GM23338 (cell line): ENCODE measurements at regions not wholly inside any gene's neighbourhood (a gene's known extent, or its start where the extent isn't known, plus 50 kb on each side); places are given as distances from the start of the nearest gene placed in this dataset.

Experiments used
- ATAC-seq: fragments of 200-7000 bp; cut with Tn5 transposase; 3 replicates; pipeline ENCODE4 v1.9.1; 2020
- DNase-seq: peaks from one replicate; pipeline ENCODE4 v3.0.0-alpha.2; 2015; ENCODE audit warnings: low spot score
- H2AFZ ChIP-seq: fragments of 200-600 bp; sonication (generic); 2 replicates; pipeline ENCODE4 v1.8.0; 2016; ENCODE audit warnings: antibody characterized with exemption, mild to moderate bottlenecking, moderate library complexity
- H3F3A ChIP-seq: fragments of 200-600 bp; sonication (generic); replicated peaks from 2 replicates; pipeline ENCODE4 v1.8.0; 2017; ENCODE audit warnings: antibody characterized with exemption, mixed run types, low read depth
- H3K27ac ChIP-seq: fragments of 200-600 bp; sonication (generic); 2 replicates; pipeline ENCODE4 v1.6.1; 2016; ENCODE audit warnings: low read depth
- H3K27me3 ChIP-seq: fragments of 200-600 bp; sonication (generic); 2 replicates; pipeline ENCODE4 v1.8.0; 2016; ENCODE audit warnings: mild to moderate bottlenecking, mixed run types, moderate library complexity; ENCODE audit not compliant: insufficient read depth
- H3K36me3 ChIP-seq: fragments of 200-600 bp; sonication (generic); 2 replicates; pipeline ENCODE4 v1.8.0; 2016; ENCODE audit warnings: mild to moderate bottlenecking; ENCODE audit not compliant: insufficient read depth
- H3K4me1 ChIP-seq: fragments of 200-600 bp; sonication (generic); 2 replicates; pipeline ENCODE4 v1.8.0; 2016; ENCODE audit warnings: mild to moderate bottlenecking, moderate library complexity; ENCODE audit not compliant: insufficient read depth
- H3K4me2 ChIP-seq: fragments of 200-600 bp; sonication (generic); 2 replicates; pipeline ENCODE4 v1.7.1; 2017; ENCODE audit warnings: mixed run types
- H3K4me3 ChIP-seq: fragments of 200-600 bp; sonication (generic); 2 replicates; pipeline ENCODE4 v1.6.1; 2016; ENCODE audit warnings: mixed run types
- H3K79me2 ChIP-seq: fragments of 200-600 bp; sonication (generic); replicated peaks from 2 replicates; pipeline ENCODE4 v1.8.0; 2017; ENCODE audit warnings: mild to moderate bottlenecking; ENCODE audit not compliant: insufficient read depth
- H3K9me2 ChIP-seq: fragments of 200-600 bp; sonication (generic); 2 replicates; pipeline ENCODE4 v1.8.0; 2017; ENCODE audit not compliant: insufficient read depth
- H4K20me1 ChIP-seq: fragments of 200-600 bp; sonication (generic); replicated peaks from 2 replicates; pipeline ENCODE4 v1.8.0; 2017; ENCODE audit warnings: mild to moderate bottlenecking; ENCODE audit not compliant: insufficient read depth
- H3K27ac Mint-ChIP-seq: 2 replicates; pipeline ENCODE4 v1.8.0; 2020; ENCODE audit warnings: inconsistent platforms, mild to moderate bottlenecking, moderate library complexity, mixed read lengths
- H3K27me3 Mint-ChIP-seq: 3 replicates; pipeline ENCODE4 v1.8.0; 2022; ENCODE audit warnings: low read depth, mild to moderate bottlenecking, moderate library complexity, mixed read lengths, inconsistent platforms; ENCODE audit not compliant: insufficient read depth, poor library complexity
- H3K36me3 Mint-ChIP-seq: 3 replicates; pipeline ENCODE4 v1.8.0; 2021; ENCODE audit warnings: low read depth, mild to moderate bottlenecking, inconsistent platforms, moderate library complexity, mixed read lengths
- H3K4me1 Mint-ChIP-seq: 3 replicates; pipeline ENCODE4 v1.8.0; 2020; ENCODE audit warnings: mild to moderate bottlenecking, inconsistent platforms, mixed read lengths
- H3K4me3 Mint-ChIP-seq: 3 replicates; pipeline ENCODE4 v1.8.0; 2021; ENCODE audit warnings: moderate library complexity, mild to moderate bottlenecking, inconsistent platforms, mixed read lengths
- H3K9me3 Mint-ChIP-seq: 3 replicates; pipeline ENCODE4 v1.8.0; 2020; ENCODE audit warnings: moderate library complexity, mild to moderate bottlenecking, inconsistent platforms, mixed read lengths
- CREB1 ChIP-seq: fragments of 250-450 bp; sonication (Bioruptor Pico); IDR thresholded peaks from 2 replicates; pipeline ENCODE4 v1.5.0; 2020; ENCODE audit warnings: low read depth, mild to moderate bottlenecking, moderate library complexity
- ETS1 ChIP-seq: IDR thresholded peaks from 2 replicates; pipeline ENCODE4 v1.6.1; 2016; ENCODE audit warnings: antibody characterized with exemption
- EZH2phosphoT487 ChIP-seq: fragments of 200-600 bp; sonication (generic); IDR thresholded peaks from one replicate; pipeline ENCODE4 v1.8.1; 2018; ENCODE audit warnings: antibody characterized with exemption; ENCODE audit not compliant: unreplicated experiment
- JUNB ChIP-seq: IDR thresholded peaks from one replicate; pipeline ENCODE4 v1.6.1; 2016; ENCODE audit warnings: antibody characterized with exemption; ENCODE audit not compliant: unreplicated experiment
- NANOG ChIP-seq: IDR thresholded peaks from 2 replicates; pipeline ENCODE4 v1.6.1; 2016; ENCODE audit warnings: antibody characterized with exemption, borderline replicate concordance
- STAT1 ChIP-seq: IDR thresholded peaks from one replicate; pipeline ENCODE4 v1.6.1; 2016; ENCODE audit warnings: antibody characterized with exemption; ENCODE audit not compliant: unreplicated experiment
- ZNF114 ChIP-seq: fragments of 250-450 bp; sonication (Bioruptor Pico); IDR thresholded peaks from 2 replicates; pipeline ENCODE4 v1.5.0; 2020; ENCODE audit warnings: mild to moderate bottlenecking, moderate library complexity
- ZNF462 ChIP-seq: fragments of 250-450 bp; sonication (Bioruptor Pico); IDR thresholded peaks from 2 replicates; pipeline ENCODE4 v1.5.0; 2020; ENCODE audit warnings: mild to moderate bottlenecking, moderate library complexity
- TF ChIP-seq, protein P1 (sequence below), 2 experiments: fragments of 200-600 bp in 1 of 2; sonication (generic) in 1 of 2; conservative IDR thresholded peaks; 2 replicates each; pipeline versions ENCODE4 v1.5.1 to v1.6.1; 2016 to 2017; ENCODE audit warnings: antibody characterized with exemption in 2 of 2, low read depth in 2 of 2, mild to moderate bottlenecking in 2 of 2, moderate library complexity in 1 of 2

DNA sequence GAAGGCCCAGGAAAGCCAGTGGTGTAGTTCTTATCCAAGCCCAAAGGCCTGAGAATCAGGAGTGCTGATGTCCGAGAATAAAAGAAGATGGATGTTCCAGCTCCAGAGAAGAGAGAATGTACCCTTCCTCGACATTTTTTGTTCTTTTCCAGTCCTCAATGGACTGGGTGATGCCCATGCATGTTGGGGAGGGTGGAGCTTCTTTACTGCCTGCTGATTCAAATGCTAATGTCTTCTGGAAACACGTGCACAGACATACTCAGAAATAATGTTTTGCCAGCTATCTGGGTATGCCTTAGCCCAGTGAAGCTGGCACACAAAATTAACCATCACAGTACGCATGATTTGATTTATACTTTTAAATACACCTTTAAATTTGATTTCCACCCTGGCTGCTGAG is 61.5 kb upstream of the FOXE1 start (continued):
- TF ChIP-seq, protein P1, sequence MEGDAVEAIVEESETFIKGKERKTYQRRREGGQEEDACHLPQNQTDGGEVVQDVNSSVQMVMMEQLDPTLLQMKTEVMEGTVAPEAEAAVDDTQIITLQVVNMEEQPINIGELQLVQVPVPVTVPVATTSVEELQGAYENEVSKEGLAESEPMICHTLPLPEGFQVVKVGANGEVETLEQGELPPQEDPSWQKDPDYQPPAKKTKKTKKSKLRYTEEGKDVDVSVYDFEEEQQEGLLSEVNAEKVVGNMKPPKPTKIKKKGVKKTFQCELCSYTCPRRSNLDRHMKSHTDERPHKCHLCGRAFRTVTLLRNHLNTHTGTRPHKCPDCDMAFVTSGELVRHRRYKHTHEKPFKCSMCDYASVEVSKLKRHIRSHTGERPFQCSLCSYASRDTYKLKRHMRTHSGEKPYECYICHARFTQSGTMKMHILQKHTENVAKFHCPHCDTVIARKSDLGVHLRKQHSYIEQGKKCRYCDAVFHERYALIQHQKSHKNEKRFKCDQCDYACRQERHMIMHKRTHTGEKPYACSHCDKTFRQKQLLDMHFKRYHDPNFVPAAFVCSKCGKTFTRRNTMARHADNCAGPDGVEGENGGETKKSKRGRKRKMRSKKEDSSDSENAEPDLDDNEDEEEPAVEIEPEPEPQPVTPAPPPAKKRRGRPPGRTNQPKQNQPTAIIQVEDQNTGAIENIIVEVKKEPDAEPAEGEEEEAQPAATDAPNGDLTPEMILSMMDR (conservative IDR thresholded peaks at IDR 0.05; ENCODE audit: low read depth in 2 of 2): no peak

GRCh38 chr9:97793067-97793466 is 60.0 kb upstream of the FOXE1 start:
- peaks cover 13% of the 10 kb centered on the region for H3K9me3 Mint-ChIP-seq
- Histone ChIP-seq H3K79me2 (no peaks in the 10 kb centered on the region), H3F3A (no peaks in the 10 kb centered on the region), H3K4me2 (no peak overlapping the region), H4K20me1 (no peaks in the 10 kb centered on the region), H3K4me3 (no peak overlapping the region), H3K9me2 (peaks cover 11% of the 10 kb centered on the region), H3K27ac (no peak overlapping the region), H3K4me1 (no peaks in the 10 kb centered on the region), H2AFZ (no peak overlapping the region), H3K36me3 (no peaks in the 10 kb centered on the region), H3K27me3 (no peaks in the 10 kb centered on the region)
- DNase-seq (no peak), ATAC-seq (no peak)
- H3K36me3 Mint-ChIP-seq: peaks cover 6% of the 10 kb centered on the region; the same call in 2 of the 3 replicates
- no peak overlapping the region for H3K4me3 Mint-ChIP-seq
- TF ChIP-seq STAT1 (no peak), ZNF114 (CRISPR knock-in tag) (no peak), EZH2phosphoT487 (no peak), JUNB (no peak), NANOG (no peak)
- H3K27ac Mint-ChIP-seq: no peak overlapping the region
- no peaks in the 10 kb centered on the region for H3K4me1 Mint-ChIP-seq
- H3K27me3 Mint-ChIP-seq: peaks cover 2% of the 10 kb centered on the region

DNA sequence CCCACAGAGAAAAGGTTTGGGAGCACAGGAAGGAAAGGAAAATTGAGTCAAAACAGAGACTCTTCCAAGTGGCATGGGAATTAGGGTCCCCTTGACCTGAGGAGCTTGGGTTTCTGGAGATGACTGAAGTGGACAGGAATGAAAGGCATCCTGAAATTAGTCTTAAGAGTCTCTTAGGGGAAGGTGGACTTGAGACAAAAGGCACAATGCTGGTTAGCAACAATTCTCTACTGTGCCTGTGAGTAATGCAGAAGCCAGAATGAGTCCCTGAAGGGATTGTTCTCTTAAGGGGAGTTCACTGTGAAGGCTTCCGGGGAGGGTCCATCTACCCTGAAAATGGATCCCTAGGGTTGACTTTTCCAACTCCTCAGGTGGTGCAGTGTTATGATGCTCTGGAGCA is 58.4 kb upstream of the FOXE1 start:
- Mint-ChIP-seq H3K36me3 (peaks cover 6% of the 10 kb centered on the region; the same call in 2 of the 3 replicates), H3K4me1 (no peaks in the 10 kb centered on the region), H3K9me3 (peaks cover 13% of the 10 kb centered on the region), H3K27me3 (no peaks in the 10 kb centered on the region), H3K4me3 (no peak overlapping the region), H3K27ac (no peak overlapping the region)
- DNase-seq (no peak), ATAC-seq (no peak)
- H3K36me3 ChIP-seq: no peaks in the 10 kb centered on the region
- no peak overlapping the region for H3K4me2 ChIP-seq
- no peak overlapping the region for H2AFZ ChIP-seq
- H3K9me2 ChIP-seq: peaks cover 10% of the 10 kb centered on the region
- H3K79me2 ChIP-seq: no peaks in the 10 kb centered on the region
- no peaks in the 10 kb centered on the region for H3K4me1 ChIP-seq
- no peak overlapping the region for H3K27ac ChIP-seq
- H3K27me3 ChIP-seq: no peaks in the 10 kb centered on the region
- no peak overlapping the region for H3K4me3 ChIP-seq
- H4K20me1 ChIP-seq: no peaks in the 10 kb centered on the region
- H3F3A ChIP-seq: no peaks in the 10 kb centered on the region
- TF ChIP-seq ZNF462 (no peak), EZH2phosphoT487 (no peak), STAT1 (no peak), CREB1 (CRISPR knock-in tag) (no peak), ZNF114 (CRISPR knock-in tag) (no peak), ETS1 (no peak), JUNB (no peak)
